ENCODE measurements at regions not wholly inside any gene's neighbourhood (a gene's known extent, or its start where the extent isn't known, plus 50 kb on each side); places are given as distances from the start of the nearest gene placed in this dataset.

- no peak overlapping the region for H3K4me2 ChIP-seq (ENCODE audit: insufficient read depth in 1 of 2, low read depth in 2 of 2, low read length in 2 of 2)
- H4K20me1 ChIP-seq (replicated peaks in 1 of 2; ENCODE audit: control insufficient read depth in 1 of 2, insufficient read depth in 2 of 2, low read length in 2 of 2) = no peaks in the 10 kb centered on the region
- H3K79me2 ChIP-seq (ENCODE audit: control insufficient read depth in 1 of 2, insufficient read depth in 2 of 2, low read length in 2 of 2) = no peaks in the 10 kb centered on the region
- H2BK5ac ChIP-seq (ENCODE audit: low read depth, low read length) = no peak overlapping the region
- H2AK5ac ChIP-seq (ENCODE audit: low read depth, low read length) = no peak overlapping the region
- H3K18ac ChIP-seq (ENCODE audit: extremely low read depth, low read length) = no peak overlapping the region
- H3K4ac ChIP-seq (replicated peaks; ENCODE audit: insufficient read length, low read depth, low read length) = no peak overlapping the region
- H3K9me3 ChIP-seq (ENCODE audit: insufficient read depth in 2 of 2, low read depth in 1 of 2, low read length in 1 of 2) = no peaks in the 10 kb centered on the region
- no peak overlapping the region for H3K23ac ChIP-seq (ENCODE audit: insufficient read length)
- WGBS, 2 experiments (ENCODE audit: extremely low coverage in 1 of 2, insufficient coverage in 1 of 2, insufficient read length in 1 of 2, insufficient replicate concordance in 2 of 2, low coverage in 1 of 2, low lambda C conversion rate in 2 of 2, missing lambda C conversion rate in 1 of 2) = 100% methylated on average over 2 of the region's 2 CpGs; no CpG with 5 or more reads in 1 of the 2 experiments
- ChIA-PET POLR2A (ENCODE audit: partially characterized antibody) (no interaction called here), CTCF (ENCODE audit: partially characterized antibody) (interaction anchor here (0.6 kb wide), 1 partner anchor 1597 kb away, joined by 3 read pairs; no protein-coding TSS in a partner anchor)
- no peaks in the 10 kb centered on the region for H3K23me2 ChIP-seq (ENCODE audit: low read depth, low read length)
- TF ChIP-seq YY1 (IDR thresholded peaks at IDR 0.05; ENCODE audit: low read depth, low read length) (no peak), HDAC2 (IDR thresholded peaks at IDR 0.05; ENCODE audit: borderline replicate concordance in 1 of 2, low read depth in 2 of 2, low read length in 2 of 2) (no peak), PHF8 (conservative IDR thresholded peaks at IDR 0.05; ENCODE audit: low read depth, low read length) (no peak), NANOG (IDR thresholded peaks at IDR 0.05; ENCODE audit: insufficient read depth, low read depth, low read length, poor library complexity, severe bottlenecking) (no peak), JUND (IDR thresholded peaks at IDR 0.05; ENCODE audit: low read length) (no peak), RAD21 (IDR thresholded peaks at IDR 0.05 in 1 of 2, conservative IDR thresholded peaks at IDR 0.05 in 1 of 2; ENCODE audit: low read depth in 2 of 2, low read length in 2 of 2) (no peak)
- no peak overlapping the region for H2AFZ ChIP-seq (ENCODE audit: low read length)
- no peak for DNase-seq (ENCODE audit: low read depth in 1 of 2, low spot score in 2 of 2)
- no peaks in the 10 kb centered on the region for H3K79me1 ChIP-seq (ENCODE audit: low read depth, low read length)
- no peaks in the 10 kb centered on the region for H3K36me3 ChIP-seq (ENCODE audit: control insufficient read depth in 2 of 4, insufficient read depth in 4 of 4, low read length in 3 of 4)
- no peak overlapping the region for H4K8ac ChIP-seq (ENCODE audit: extremely low read depth, insufficient read depth, low read length)
- no peak overlapping the region for H2BK120ac ChIP-seq (replicated peaks; ENCODE audit: low read depth, low read length)
- H3K56ac ChIP-seq (replicated peaks; ENCODE audit: insufficient read length, low read depth, low read length) = no peak overlapping the region
- H3K4me3 ChIP-seq (ENCODE audit: extremely low read depth in 1 of 4, insufficient read depth in 2 of 4, low read depth in 3 of 4, low read length in 4 of 4) = no peak overlapping the region
- H3K27ac ChIP-seq (ENCODE audit: low read depth, low read length) = no peak overlapping the region
- H4K91ac ChIP-seq (replicated peaks; ENCODE audit: insufficient read length, low read length) = no peak overlapping the region
- no peaks in the 10 kb centered on the region for H3K27me3 ChIP-seq (replicated peaks in 1 of 4; ENCODE audit: control insufficient read depth in 3 of 4, extremely low read depth in 1 of 4, insufficient read depth in 3 of 4, low read length in 3 of 4)
- H3K9ac ChIP-seq (replicated peaks in 1 of 4; ENCODE audit: extremely low read depth in 1 of 4, low read depth in 3 of 4, low read length in 3 of 4) = no peak overlapping the region
- no peak overlapping the region for H2BK12ac ChIP-seq (ENCODE audit: low read depth, low read length)
- H3K14ac ChIP-seq (ENCODE audit: insufficient read length) = no peak overlapping the region
- H2BK20ac ChIP-seq (ENCODE audit: low read length) = no peak overlapping the region
- H4K5ac ChIP-seq (ENCODE audit: insufficient read length, low read depth, low read length) = no peak overlapping the region
- FAIRE-seq = no peak
- no peak overlapping the region for H2BK15ac ChIP-seq (ENCODE audit: low read length)
- H3K4me1 ChIP-seq (replicated peaks in 1 of 4; ENCODE audit: control insufficient read depth in 3 of 4, insufficient read depth in 4 of 4, low read length in 3 of 4) = no peaks in the 10 kb centered on the region
Measured at GRCh38 chr4:170476351-170476750, 386.6 kb upstream of the AADAT start.
